ENCODE measurements at regions not wholly inside any gene's neighbourhood (a gene's known extent, or its start where the extent isn't known, plus 50 kb on each side); places are given as distances from the start of the nearest gene placed in this dataset.

DNA sequence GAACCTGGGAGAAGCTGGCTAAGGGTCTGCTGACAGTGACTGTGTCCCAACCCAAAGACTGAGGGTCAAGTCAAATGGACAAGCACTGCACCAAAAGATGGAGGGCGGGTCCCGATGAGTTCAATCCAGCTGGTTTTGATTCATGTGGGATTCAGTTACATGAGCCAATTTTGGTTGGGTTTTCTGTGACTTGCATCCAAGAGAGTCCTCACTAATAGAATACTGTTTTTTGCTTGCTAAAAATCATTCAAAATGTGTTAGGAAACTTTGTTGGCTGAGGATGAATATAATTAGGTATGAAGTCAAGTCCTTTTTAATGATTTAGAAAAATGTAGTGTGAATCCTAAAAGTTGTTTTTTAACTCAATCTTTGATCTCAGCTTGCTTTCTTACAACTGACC, 323.8 kb upstream of the NOX3 start:
- peaks cover 18% of the 10 kb centered on the region for H3K4me1 ChIP-seq (ENCODE audit: control insufficient read depth, insufficient read depth, low read length)
- H2AK9ac ChIP-seq (replicated peaks; ENCODE audit: low read depth, low read length, poor library complexity), result no peak overlapping the region
- ChIA-PET POLR2A (ENCODE audit: unreplicated experiment) (no interaction called here), CTCF (no interaction called here)
- 0 out of 2 replicates have a peak overlapping the region, but pooled peaks have one; percentile 20 for H3K27ac ChIP-seq (ENCODE audit: insufficient read depth, low read length)
- in situ Hi-C loops (cut with MboI; ENCODE audit: low sequenced_read_pairs), result no loop called here
- no peaks in the 10 kb centered on the region for H4K20me1 ChIP-seq (ENCODE audit: insufficient read depth, low read length)
- H3K9ac ChIP-seq (ENCODE audit: low read depth, low read length), result no peak overlapping the region
- dilution Hi-C loops (cut with HindIII; ENCODE audit: low sequenced_read_pairs, unreplicated experiment), result no loop called here
- peaks cover 2% of the 10 kb centered on the region; the same call in 1 of the 2 replicates for H3K9me1 ChIP-seq (ENCODE audit: insufficient read depth, low read length)
- no peak overlapping the region for H3K4me3 ChIP-seq (ENCODE audit: insufficient read depth, low read depth, low read length)
- H4K8ac ChIP-seq (ENCODE audit: low read depth in 2 of 2, low read length in 2 of 2), result peak overlapping the region; percentile 22 to 78; a peak in 3 of 4 replicates
- no peak for TF ChIP-seq USF2 (IDR thresholded peaks at IDR 0.05; ENCODE audit: low read depth, low read length)
- TF ChIP-seq RFX5 (IDR thresholded peaks at IDR 0.05; ENCODE audit: low read depth, low read length), result no peak
- no peak for TF ChIP-seq CEBPB (IDR thresholded peaks at IDR 0.05; ENCODE audit: low read depth, low read length)
- TF ChIP-seq SMC3 (IDR thresholded peaks at IDR 0.05; ENCODE audit: low read depth, low read length), result no peak
- no peaks in the 10 kb centered on the region for H3K9me3 ChIP-seq (ENCODE audit: control insufficient read depth, insufficient read depth, low read length)
- no peaks in the 10 kb centered on the region for H3K79me1 ChIP-seq (ENCODE audit: low read depth in 1 of 2, low read length in 2 of 2)
- no peak overlapping the region for H3K56ac ChIP-seq (ENCODE audit: extremely low read depth, insufficient read depth, low read length)
- peak overlapping the region; percentile 69 for H3K4ac ChIP-seq (ENCODE audit: low read depth, low read length)
- peak overlapping the region; percentile 88 for H2BK20ac ChIP-seq (ENCODE audit: low read depth, low read length)
- no TSS peak for BruUV-seq (replicated peaks)
- no peaks in the 10 kb centered on the region for H3K27me3 ChIP-seq (ENCODE audit: control insufficient read depth, insufficient read depth, low read length)
- DNase-seq, result no peak
- intact Hi-C loops (cut with micrococcal nuclease), result no loop called here
- H3K14ac ChIP-seq (replicated peaks; ENCODE audit: low read depth, low read length), result peak overlapping the region; percentile 69; the same call in 1 of the 2 replicates
- H2BK120ac ChIP-seq (ENCODE audit: low read depth, low read length), result peak overlapping the region; percentile 84
- H4K91ac ChIP-seq (ENCODE audit: insufficient read depth, low read depth, low read length), result peak overlapping the region; percentile 60; the same call in 1 of the 2 replicates
- peak overlapping the region; percentile 37 for H2AFZ ChIP-seq (replicated peaks; ENCODE audit: low read length, poor library complexity)
- peak overlapping the region; percentile 99 for H3K18ac ChIP-seq (ENCODE audit: low read depth, low read length)
- no peak for ATAC-seq (ENCODE audit: low read depth)
- H3K36me3 ChIP-seq (ENCODE audit: control insufficient read depth, insufficient read depth, low read length), result no peaks in the 10 kb centered on the region
- WGBS, 2 experiments (ENCODE audit: extremely low coverage in 2 of 2, insufficient read length in 1 of 2), result no CpG with 5 or more reads among the region's 2 CpGs
- H2BK5ac ChIP-seq (ENCODE audit: low read depth, low read length, poor library complexity, severe bottlenecking), result peak overlapping the region; percentile 100
- peak overlapping the region; percentile 87 for H2AK5ac ChIP-seq (ENCODE audit: low read depth, low read length)
- peak overlapping the region; percentile 51; the same call in 1 of the 2 replicates for H3K23ac ChIP-seq (ENCODE audit: low read depth, low read length)
- H3K4me2 ChIP-seq (ENCODE audit: low read depth, low read length), result no peak overlapping the region
- peak overlapping the region; percentile 99 for H4K5ac ChIP-seq (ENCODE audit: low read depth, low read length)
- H2BK15ac ChIP-seq (ENCODE audit: low read depth, low read length), result peak overlapping the region; percentile 92; the same call in 2 of the 3 replicates
